Neural cell (in vitro differentiated cells): ENCODE measurements at regions not wholly inside any gene's neighbourhood (a gene's known extent, or its start where the extent isn't known, plus 50 kb on each side); places are given as distances from the start of the nearest gene placed in this dataset.

ENCODE experiments used
- H2AFZ ChIP-seq: fragments of 200-600, 300-800 bp; sonication (generic), shearing (Covaris generic); 2 replicates; pipeline ENCODE4 v1.6.0; 2014; ENCODE audit warnings: low read depth, mild to moderate bottlenecking, antibody characterized with exemption, low read length, moderate library complexity
- H3F3A ChIP-seq: fragments of 200-600 bp; shearing (Covaris generic); 2 replicates; pipeline ENCODE4 v1.6.1; 2016; ENCODE audit warnings: mild to moderate bottlenecking, moderate library complexity, mixed read lengths, antibody characterized with exemption, low read length; ENCODE audit not compliant: insufficient read depth, poor library complexity, severe bottlenecking
- H3K27ac ChIP-seq: fragments of 200-600, 300-800 bp; sonication (generic), shearing (Covaris generic); 2 replicates; pipeline ENCODE4 v1.5.1; 2014; ENCODE audit warnings: mild to moderate bottlenecking, low read length, moderate library complexity
- H3K27me3 ChIP-seq: fragments of 300-800, 200-600 bp; sonication (generic), shearing (Covaris generic); 2 replicates; pipeline ENCODE4 v1.6.0; 2014; ENCODE audit warnings: mild to moderate bottlenecking, low read depth, low read length, moderate library complexity; ENCODE audit not compliant: insufficient read depth
- H3K36me3 ChIP-seq: fragments of 300-800, 200-600 bp; sonication (generic), shearing (Covaris generic); 2 replicates; pipeline ENCODE4 v1.5.1; 2014; ENCODE audit warnings: mild to moderate bottlenecking, antibody characterized with exemption, low read length, moderate library complexity; ENCODE audit not compliant: insufficient read depth
- H3K4me2 ChIP-seq: fragments of 300-800, 200-600 bp; sonication (generic), shearing (Covaris generic); 2 replicates; pipeline ENCODE4 v1.6.0; 2014; ENCODE audit warnings: mild to moderate bottlenecking, low read length
- H3K4me3 ChIP-seq: fragments of 300-800, 200-600 bp; sonication (generic), shearing (Covaris generic); 2 replicates; pipeline ENCODE4 v1.5.1; 2014; ENCODE audit warnings: mild to moderate bottlenecking, low read length, moderate library complexity
- H3K79me2 ChIP-seq: fragments of 200-600 bp; shearing (Covaris generic); replicated peaks from 2 replicates; pipeline ENCODE4 v1.6.0; 2014; ENCODE audit warnings: mild to moderate bottlenecking, low read length, moderate library complexity; ENCODE audit not compliant: insufficient read depth
- H3K9ac ChIP-seq: fragments of 300-800, 200-600 bp; sonication (generic), shearing (Covaris generic); 2 replicates; pipeline ENCODE4 v1.6.1; 2016; ENCODE audit warnings: mild to moderate bottlenecking, low read length, mixed read lengths
- H3K9me2 ChIP-seq: fragments of 200-600 bp; shearing (Covaris generic); 2 replicates; pipeline ENCODE4 v1.6.1; 2016; ENCODE audit warnings: mild to moderate bottlenecking, low read length, mixed read lengths; ENCODE audit not compliant: insufficient read depth
- H3K9me3 ChIP-seq: fragments of 200-600, 300-800 bp; sonication (generic), shearing (Covaris generic); 2 replicates; pipeline ENCODE4 v1.6.1; 2016; ENCODE audit warnings: mild to moderate bottlenecking, mixed run types, low read length, moderate library complexity, mixed read lengths
- H4K20me1 ChIP-seq: fragments of 200-600 bp; shearing (Covaris generic); 2 replicates; pipeline ENCODE4 v1.6.1; 2016; ENCODE audit warnings: mild to moderate bottlenecking, mixed run types; ENCODE audit not compliant: insufficient read depth
- EP300 ChIP-seq: fragments of 450-650 bp; conservative IDR thresholded peaks from 2 replicates; pipeline ENCODE4 v1.6.1; 2014; ENCODE audit warnings: antibody characterized with exemption, mild to moderate bottlenecking, moderate library complexity; ENCODE audit not compliant: poor library complexity, severe bottlenecking
- EZH2 ChIP-seq: fragments of 200-600, 300-800 bp; shearing (Covaris generic), sonication (generic); IDR thresholded peaks from 2 replicates; pipeline ENCODE4 v1.6.1; 2014; ENCODE audit warnings: antibody characterized with exemption, low read length, borderline replicate concordance, mild to moderate bottlenecking; ENCODE audit not compliant: insufficient read depth, poor library complexity, severe bottlenecking
- MXI1 ChIP-seq: fragments of 450-650 bp; conservative IDR thresholded peaks from 2 replicates; pipeline ENCODE4 v1.6.1; 2014; ENCODE audit warnings: antibody characterized with exemption, mild to moderate bottlenecking; ENCODE audit not compliant: poor library complexity, severe bottlenecking
- POLR2AphosphoS5 ChIP-seq: IDR thresholded peaks from 2 replicates; pipeline ENCODE4 v1.6.1; 2012
- RAD21 ChIP-seq: fragments of 450-650 bp; conservative IDR thresholded peaks from 2 replicates; pipeline ENCODE4 v1.6.1; 2014; ENCODE audit warnings: antibody characterized with exemption, mild to moderate bottlenecking, moderate library complexity
- REST ChIP-seq: IDR thresholded peaks from 2 replicates; pipeline ENCODE4 v1.6.1; 2012; ENCODE audit warnings: borderline replicate concordance
- SMC3 ChIP-seq: fragments of 450-650 bp; conservative IDR thresholded peaks from 2 replicates; pipeline ENCODE4 v1.6.1; 2014; ENCODE audit warnings: antibody characterized with exemption, mild to moderate bottlenecking, moderate library complexity; ENCODE audit not compliant: poor library complexity
- TAF1 ChIP-seq: IDR thresholded peaks from 2 replicates; pipeline ENCODE4 v1.6.1; 2012; ENCODE audit warnings: low read depth
- TF ChIP-seq, protein P1 (sequence below): fragments of 450-650 bp; IDR thresholded peaks from 2 replicates; pipeline ENCODE4 v1.5.1; 2014; ENCODE audit warnings: antibody characterized with exemption, mild to moderate bottlenecking, moderate library complexity; ENCODE audit not compliant: poor library complexity, severe bottlenecking

- no peak overlapping the region for H3K4me3 ChIP-seq
- H3K27me3 ChIP-seq = no peaks in the 10 kb centered on the region
- H3K79me2 ChIP-seq = no peaks in the 10 kb centered on the region
- no peak overlapping the region for H3K4me2 ChIP-seq
- H2AFZ ChIP-seq = no peak overlapping the region
- no peaks in the 10 kb centered on the region for H3K9me3 ChIP-seq
- no peaks in the 10 kb centered on the region for H3K36me3 ChIP-seq
- TF ChIP-seq POLR2AphosphoS5 (no peak), EZH2 (no peak), TAF1 (no peak), EP300 (no peak), REST (no peak), SMC3 (no peak), MXI1 (no peak), RAD21 (no peak)
- TF ChIP-seq, protein P1, sequence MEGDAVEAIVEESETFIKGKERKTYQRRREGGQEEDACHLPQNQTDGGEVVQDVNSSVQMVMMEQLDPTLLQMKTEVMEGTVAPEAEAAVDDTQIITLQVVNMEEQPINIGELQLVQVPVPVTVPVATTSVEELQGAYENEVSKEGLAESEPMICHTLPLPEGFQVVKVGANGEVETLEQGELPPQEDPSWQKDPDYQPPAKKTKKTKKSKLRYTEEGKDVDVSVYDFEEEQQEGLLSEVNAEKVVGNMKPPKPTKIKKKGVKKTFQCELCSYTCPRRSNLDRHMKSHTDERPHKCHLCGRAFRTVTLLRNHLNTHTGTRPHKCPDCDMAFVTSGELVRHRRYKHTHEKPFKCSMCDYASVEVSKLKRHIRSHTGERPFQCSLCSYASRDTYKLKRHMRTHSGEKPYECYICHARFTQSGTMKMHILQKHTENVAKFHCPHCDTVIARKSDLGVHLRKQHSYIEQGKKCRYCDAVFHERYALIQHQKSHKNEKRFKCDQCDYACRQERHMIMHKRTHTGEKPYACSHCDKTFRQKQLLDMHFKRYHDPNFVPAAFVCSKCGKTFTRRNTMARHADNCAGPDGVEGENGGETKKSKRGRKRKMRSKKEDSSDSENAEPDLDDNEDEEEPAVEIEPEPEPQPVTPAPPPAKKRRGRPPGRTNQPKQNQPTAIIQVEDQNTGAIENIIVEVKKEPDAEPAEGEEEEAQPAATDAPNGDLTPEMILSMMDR = no peak
- H4K20me1 ChIP-seq = no peaks in the 10 kb centered on the region
- no peak overlapping the region for H3K9ac ChIP-seq
- no peaks in the 10 kb centered on the region for H3F3A ChIP-seq
- no peaks in the 10 kb centered on the region for H3K9me2 ChIP-seq
- no peak overlapping the region for H3K27ac ChIP-seq
Observed at GRCh38 chr1:218867066-218867465, 306.6 kb upstream of the LYPLAL1 start.

- Histone ChIP-seq H4K20me1 (no peaks in the 10 kb centered on the region), H3K27ac (no peak overlapping the region), H3F3A (no peaks in the 10 kb centered on the region), H3K9ac (no peak overlapping the region), H2AFZ (no peak overlapping the region), H3K79me2 (no peaks in the 10 kb centered on the region), H3K36me3 (no peaks in the 10 kb centered on the region), H3K9me3 (no peaks in the 10 kb centered on the region), H3K4me3 (no peak overlapping the region), H3K9me2 (no peaks in the 10 kb centered on the region), H3K27me3 (no peaks in the 10 kb centered on the region), H3K4me2 (no peak overlapping the region)
- TF ChIP-seq POLR2AphosphoS5 (no peak), REST (no peak), RAD21 (no peak), TAF1 (no peak), EP300 (no peak), SMC3 (no peak)
Observed at GRCh38 chr1:218867941-218868626, 305.6 kb upstream of the LYPLAL1 start.
